ENCODE measurements at regions not wholly inside any gene's neighbourhood (a gene's known extent, or its start where the extent isn't known, plus 50 kb on each side); places are given as distances from the start of the nearest gene placed in this dataset.

DNA sequence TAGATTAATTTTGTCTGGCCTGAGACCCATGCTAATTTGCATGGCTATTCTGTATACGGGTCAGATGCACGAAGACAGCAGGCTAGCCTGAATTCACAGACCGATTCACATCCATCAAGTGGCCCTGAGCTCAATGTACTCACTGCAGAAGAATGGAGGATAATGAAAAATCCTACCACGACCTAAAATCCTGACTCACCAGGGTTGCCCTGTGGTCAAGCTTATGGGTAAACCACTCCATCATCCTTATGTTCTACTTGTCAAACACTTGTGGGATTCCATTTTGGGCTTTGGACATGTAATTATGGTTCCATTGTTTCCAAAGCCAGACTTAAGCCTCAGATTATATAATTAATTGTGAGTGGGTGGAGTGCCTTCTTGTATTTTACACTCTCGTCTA, 110.4 kb upstream of the ZNF438 start:
- no peak overlapping the region for H3K4me3 ChIP-seq
- intact Hi-C loops (cut with DNase I) = no loop called here
- 84 to 90% (median 86%) methylated on average over 5 of the region's 5 CpGs for WGBS, 4 donors
- no peaks in the 10 kb centered on the region for H3K27me3 ChIP-seq
- no peak for DNase-seq
- H3K9me3 ChIP-seq (replicated peaks in 1 of 3) = no peaks in the 10 kb centered on the region
- H3K27ac ChIP-seq = no peak overlapping the region
- H3K36me3 ChIP-seq (replicated peaks in 1 of 2) = no peaks in the 10 kb centered on the region
- TF ChIP-seq, protein P1, sequence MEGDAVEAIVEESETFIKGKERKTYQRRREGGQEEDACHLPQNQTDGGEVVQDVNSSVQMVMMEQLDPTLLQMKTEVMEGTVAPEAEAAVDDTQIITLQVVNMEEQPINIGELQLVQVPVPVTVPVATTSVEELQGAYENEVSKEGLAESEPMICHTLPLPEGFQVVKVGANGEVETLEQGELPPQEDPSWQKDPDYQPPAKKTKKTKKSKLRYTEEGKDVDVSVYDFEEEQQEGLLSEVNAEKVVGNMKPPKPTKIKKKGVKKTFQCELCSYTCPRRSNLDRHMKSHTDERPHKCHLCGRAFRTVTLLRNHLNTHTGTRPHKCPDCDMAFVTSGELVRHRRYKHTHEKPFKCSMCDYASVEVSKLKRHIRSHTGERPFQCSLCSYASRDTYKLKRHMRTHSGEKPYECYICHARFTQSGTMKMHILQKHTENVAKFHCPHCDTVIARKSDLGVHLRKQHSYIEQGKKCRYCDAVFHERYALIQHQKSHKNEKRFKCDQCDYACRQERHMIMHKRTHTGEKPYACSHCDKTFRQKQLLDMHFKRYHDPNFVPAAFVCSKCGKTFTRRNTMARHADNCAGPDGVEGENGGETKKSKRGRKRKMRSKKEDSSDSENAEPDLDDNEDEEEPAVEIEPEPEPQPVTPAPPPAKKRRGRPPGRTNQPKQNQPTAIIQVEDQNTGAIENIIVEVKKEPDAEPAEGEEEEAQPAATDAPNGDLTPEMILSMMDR (IDR thresholded peaks at IDR 0.05) = no peak
- TF ChIP-seq POLR2A (IDR thresholded peaks at IDR 0.05) = no peak
- peaks cover 0 to 8% of the 10 kb centered on the region in 2 donors for H3K4me1 ChIP-seq (replicated peaks in 1 of 2)

GRCh38 chr10:31143331-31143935, 111.8 kb upstream of the ZNF438 start:
- TF ChIP-seq, protein P1 (IDR thresholded peaks at IDR 0.05) = no peak
- TF ChIP-seq POLR2A (IDR thresholded peaks at IDR 0.05) = no peak
- intact Hi-C loops (cut with DNase I) = no loop called here
- 86 to 91% (median 87%) methylated on average over 5 of the region's 5 CpGs for WGBS, 4 donors
- Histone ChIP-seq H3K4me1 (replicated peaks in 1 of 2) (peaks cover 0 to 8% of the 10 kb centered on the region in 2 donors), H3K27ac (no peak overlapping the region), H3K27me3 (no peaks in the 10 kb centered on the region), H3K36me3 (replicated peaks in 1 of 2) (no peaks in the 10 kb centered on the region), H3K9me3 (replicated peaks in 1 of 3) (no peaks in the 10 kb centered on the region), H3K4me3 (no peak overlapping the region)
- DNase-seq = no peak

DNA sequence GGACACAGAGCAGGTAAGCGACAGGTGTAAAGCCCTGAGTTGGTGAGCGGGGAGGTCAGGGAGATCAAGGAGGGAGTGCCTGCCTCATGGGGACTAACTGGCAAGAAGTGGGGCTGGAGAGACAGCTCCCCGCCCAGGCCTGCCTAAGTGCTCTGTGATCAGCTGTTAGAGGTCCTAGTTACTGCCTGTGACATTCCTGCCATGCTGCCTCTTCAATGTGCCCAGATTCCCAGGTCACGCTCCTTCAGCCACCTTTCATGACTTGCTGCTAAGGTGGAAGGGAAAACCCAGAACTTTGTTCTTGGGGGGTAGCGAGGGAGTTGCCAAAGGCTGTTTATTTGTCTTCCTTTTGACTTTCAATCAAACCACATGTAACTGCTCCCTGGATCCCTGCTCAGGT, 114.3 kb upstream of the ZNF438 start:
- H3K36me3 ChIP-seq (replicated peaks in 1 of 2) = no peaks in the 10 kb centered on the region
- no peak for DNase-seq
- H3K27me3 ChIP-seq = no peaks in the 10 kb centered on the region
- H3K27ac ChIP-seq = peak overlapping the region in 1 of 5 donors; percentile 30
- intact Hi-C loops (cut with DNase I) = no loop called here
- WGBS, 4 donors = 69 to 88% (median 80%) methylated on average over 5 of the region's 5 CpGs
- H3K4me3 ChIP-seq = no peak overlapping the region
- H3K9me3 ChIP-seq (replicated peaks in 1 of 3) = no peaks in the 10 kb centered on the region
- peaks cover 0 to 8% of the 10 kb centered on the region in 2 donors for H3K4me1 ChIP-seq (replicated peaks in 1 of 2)
- no peak for TF ChIP-seq POLR2A (IDR thresholded peaks at IDR 0.05)
- TF ChIP-seq, protein P1 (IDR thresholded peaks at IDR 0.05) = no peak

DNA sequence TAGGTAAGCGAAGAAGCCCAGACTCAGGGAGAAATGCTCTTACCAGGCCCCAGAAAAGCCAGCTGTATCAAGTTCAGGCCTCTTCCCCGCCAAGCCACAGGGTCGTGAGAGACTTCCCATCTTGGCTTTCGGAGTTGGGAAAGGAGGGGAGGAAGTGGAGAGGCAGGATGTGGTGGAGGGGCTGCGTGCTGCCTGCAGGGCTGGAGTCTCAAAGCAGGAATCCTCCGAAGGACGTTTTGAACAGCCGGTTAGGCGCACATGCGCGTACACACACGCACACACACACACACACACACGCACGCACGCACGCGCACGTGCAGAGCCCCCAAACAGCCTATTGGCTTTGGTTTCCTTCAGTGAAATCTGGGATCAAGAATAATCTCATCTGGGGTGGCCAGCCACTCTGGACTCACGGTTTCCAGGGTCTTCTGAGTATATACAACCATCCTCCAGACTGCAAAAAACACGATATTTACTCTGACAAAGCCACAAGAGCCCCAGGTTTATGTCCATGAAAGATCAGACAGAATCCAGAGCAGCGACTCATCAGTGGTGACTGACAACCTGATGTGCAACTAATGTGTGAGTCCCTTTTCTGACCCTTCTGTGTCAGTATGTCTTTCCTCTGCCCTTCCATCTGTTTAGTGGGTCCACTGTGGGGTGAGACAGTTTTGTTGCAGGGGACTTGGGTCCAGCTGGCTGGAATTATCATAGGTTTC, 115.0 kb upstream of the ZNF438 start:
- no peak overlapping the region for H3K4me3 ChIP-seq
- no peaks in the 10 kb centered on the region for H3K9me3 ChIP-seq (replicated peaks in 1 of 3)
- H3K27ac ChIP-seq = peak overlapping the region in 1 of 5 donors; percentile 30
- H3K27me3 ChIP-seq = no peaks in the 10 kb centered on the region
- peak in 3 of 7 donors; percentile 18 to 38 (median 25) for DNase-seq
- TF ChIP-seq, protein P1 (IDR thresholded peaks at IDR 0.05) = no peak
- no peak for TF ChIP-seq POLR2A (IDR thresholded peaks at IDR 0.05)
- H3K36me3 ChIP-seq (replicated peaks in 1 of 2) = no peaks in the 10 kb centered on the region
- WGBS, 4 donors = 38 to 51% (median 44%) methylated on average over 14 to 21 of the region's 21 CpGs
- peaks cover 0 to 8% of the 10 kb centered on the region in 2 donors for H3K4me1 ChIP-seq (replicated peaks in 1 of 2)
- intact Hi-C loops (cut with DNase I) = no loop called here

All from adrenal gland (tissue), 9 donors.